ENCODE measurements at regions not wholly inside any gene's neighbourhood (a gene's known extent, or its start where the extent isn't known, plus 50 kb on each side); places are given as distances from the start of the nearest gene placed in this dataset.

GRCh38 chr18:10086458-10087210 is 172.8 kb downstream of the VAPA start:
- TF ChIP-seq ZNF677 (tag by site-specific recombination; IDR thresholded peaks at IDR 0.05) (no peak), ZNF362 (tag by site-specific recombination; IDR thresholded peaks at IDR 0.05) (no peak), REPIN1 (tag by site-specific recombination; IDR thresholded peaks at IDR 0.05; ENCODE audit: low read depth) (no peak), ZNF138 (tag by site-specific recombination; IDR thresholded peaks at IDR 0.05; ENCODE audit: borderline replicate concordance) (no peak), CTCF (tag by site-specific recombination; IDR thresholded peaks at IDR 0.05) (no peak), KLF16 (tag by site-specific recombination; IDR thresholded peaks at IDR 0.05) (no peak)
